ENCODE measurements at regions not wholly inside any gene's neighbourhood (a gene's known extent, or its start where the extent isn't known, plus 50 kb on each side); places are given as distances from the start of the nearest gene placed in this dataset.

- TF ChIP-seq POLR2AphosphoS5 (IDR thresholded peaks at IDR 0.05; ENCODE audit: insufficient read depth in 1 of 2, low read depth in 1 of 2): no peak
- TF ChIP-seq CTCF (IDR thresholded peaks at IDR 0.05): no peak
- no peak for TF ChIP-seq POLR2A (IDR thresholded peaks at IDR 0.05)
Observed at GRCh38 chr11:11117730-11118129, 235.3 kb downstream of the CSNK2A3 start.

All from vagina (tissue), 2 donors.